Peyer's patch (tissue), 4 donors: ENCODE measurements at regions not wholly inside any gene's neighbourhood (a gene's known extent, or its start where the extent isn't known, plus 50 kb on each side); places are given as distances from the start of the nearest gene placed in this dataset.

Experiments
- DNase-seq, 3 donors: peaks; one replicate each; pipeline ENCODE4 v3.0.0-alpha.2; 2017 to 2019
- H3K27ac ChIP-seq, 4 donors: fragments of 200-600 bp; sonication (generic); one replicate each; pipeline ENCODE4 v1.5.1; 2016 to 2019
- H3K27me3 ChIP-seq, 2 donors: fragments of 200-600 bp; sonication (generic); one replicate each; pipeline ENCODE4 v1.5.1; 2019
- H3K36me3 ChIP-seq, 3 donors: fragments of 200-600 bp; sonication (generic); one replicate each; pipeline ENCODE4 v1.5.1; 2016 to 2019
- H3K4me1 ChIP-seq, 4 donors: fragments of 200-600 bp; sonication (generic); one replicate each; pipeline ENCODE4 v1.5.1; 2016 to 2019
- H3K4me3 ChIP-seq, 4 donors: fragments of 200-600 bp; sonication (generic); 1 replicate in 3 of 4; 2 replicates in 1 of 4; pipeline ENCODE4 v1.5.1; 2016 to 2019; ENCODE audit warnings: mild to moderate bottlenecking in 1 of 4
- H3K9me3 ChIP-seq, 4 donors: fragments of 200-600 bp; sonication (generic); one replicate each; pipeline ENCODE4 v1.5.1; 2016 to 2019; ENCODE audit warnings: mild to moderate bottlenecking in 1 of 4
- POLR2A ChIP-seq, 2 donors: fragments of 450-650 bp; IDR thresholded peaks; one replicate each; pipeline ENCODE4 v1.5.1; 2017; ENCODE audit warnings: antibody characterized with exemption in 2 of 2, mild to moderate bottlenecking in 2 of 2, moderate library complexity in 2 of 2
- TF ChIP-seq, protein P1 (sequence below), 6 experiments: fragments of 450-650 bp in 4 of 6; fragments of 200-600 bp in 2 of 6; sonication (generic) in 1 of 6; IDR thresholded peaks; one replicate each; pipeline ENCODE4 v1.5.1; 2017 to 2019; ENCODE audit warnings: antibody characterized with exemption in 6 of 6, mild to moderate bottlenecking in 3 of 6, moderate library complexity in 1 of 6

DNA sequence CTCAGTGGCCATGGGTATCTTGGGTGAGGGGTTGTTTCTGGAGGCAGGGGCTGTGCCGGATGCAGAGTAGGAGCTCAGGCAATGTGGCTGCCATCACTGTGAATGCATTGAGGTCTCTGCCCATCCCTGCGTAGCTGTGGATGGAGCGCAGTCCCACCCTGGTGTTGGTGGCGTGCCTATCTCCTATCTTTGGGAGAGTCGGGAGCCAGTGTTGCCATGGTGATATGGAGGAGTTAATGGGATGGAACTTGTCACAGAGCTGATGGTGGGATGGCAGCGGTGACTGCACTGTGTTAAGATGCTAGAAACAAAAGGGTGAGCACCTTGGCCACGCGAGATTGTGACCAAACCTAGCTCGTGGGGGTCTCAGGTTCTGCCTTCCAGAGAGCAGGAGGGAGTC lies 197.3 kb downstream of the MELK start:
- H3K27ac ChIP-seq, result no peak overlapping the region
- no peak overlapping the region for H3K4me3 ChIP-seq
- no peaks in the 10 kb centered on the region for H3K36me3 ChIP-seq
- no peak for DNase-seq
- no peaks in the 10 kb centered on the region for H3K27me3 ChIP-seq
- TF ChIP-seq POLR2A (IDR thresholded peaks at IDR 0.05), result no peak
- TF ChIP-seq, protein P1, sequence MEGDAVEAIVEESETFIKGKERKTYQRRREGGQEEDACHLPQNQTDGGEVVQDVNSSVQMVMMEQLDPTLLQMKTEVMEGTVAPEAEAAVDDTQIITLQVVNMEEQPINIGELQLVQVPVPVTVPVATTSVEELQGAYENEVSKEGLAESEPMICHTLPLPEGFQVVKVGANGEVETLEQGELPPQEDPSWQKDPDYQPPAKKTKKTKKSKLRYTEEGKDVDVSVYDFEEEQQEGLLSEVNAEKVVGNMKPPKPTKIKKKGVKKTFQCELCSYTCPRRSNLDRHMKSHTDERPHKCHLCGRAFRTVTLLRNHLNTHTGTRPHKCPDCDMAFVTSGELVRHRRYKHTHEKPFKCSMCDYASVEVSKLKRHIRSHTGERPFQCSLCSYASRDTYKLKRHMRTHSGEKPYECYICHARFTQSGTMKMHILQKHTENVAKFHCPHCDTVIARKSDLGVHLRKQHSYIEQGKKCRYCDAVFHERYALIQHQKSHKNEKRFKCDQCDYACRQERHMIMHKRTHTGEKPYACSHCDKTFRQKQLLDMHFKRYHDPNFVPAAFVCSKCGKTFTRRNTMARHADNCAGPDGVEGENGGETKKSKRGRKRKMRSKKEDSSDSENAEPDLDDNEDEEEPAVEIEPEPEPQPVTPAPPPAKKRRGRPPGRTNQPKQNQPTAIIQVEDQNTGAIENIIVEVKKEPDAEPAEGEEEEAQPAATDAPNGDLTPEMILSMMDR (IDR thresholded peaks at IDR 0.05), result no peak
- H3K9me3 ChIP-seq, result no peaks in the 10 kb centered on the region
- peaks cover 0 to 11% (median 0%) of the 10 kb centered on the region in 4 donors for H3K4me1 ChIP-seq

- Histone ChIP-seq H3K4me1 (no peaks in the 10 kb centered on the region), H3K27ac (no peak overlapping the region), H3K36me3 (no peaks in the 10 kb centered on the region), H3K9me3 (no peaks in the 10 kb centered on the region), H3K4me3 (no peak overlapping the region), H3K27me3 (no peaks in the 10 kb centered on the region)
- TF ChIP-seq, protein P1 (IDR thresholded peaks at IDR 0.05), result no peak
- TF ChIP-seq POLR2A (IDR thresholded peaks at IDR 0.05), result no peak
- DNase-seq, result no peak
Measured at GRCh38 chr9:36772449-36773403, 200.0 kb downstream of the MELK start.

DNA sequence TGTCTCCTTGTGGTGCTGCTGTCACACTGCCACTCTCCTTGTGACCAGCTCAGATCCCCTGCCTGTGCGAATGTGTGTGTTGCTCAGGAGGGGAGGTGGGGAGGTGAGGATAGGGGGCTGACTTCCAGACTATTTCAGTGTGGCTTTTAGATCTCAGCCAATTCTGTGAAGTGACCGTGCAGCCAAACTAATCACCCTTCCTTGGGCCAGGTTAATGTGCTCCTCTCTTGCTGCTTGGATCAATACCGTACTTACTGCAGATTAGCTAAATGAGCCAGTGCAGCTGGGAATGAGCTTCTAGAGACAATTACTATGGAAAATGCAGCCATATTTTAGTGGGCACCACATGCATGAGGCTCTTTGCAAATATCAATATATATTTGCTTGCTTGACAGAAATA lies 206.0 kb downstream of the MELK start:
- Histone ChIP-seq H3K4me1 (no peaks in the 10 kb centered on the region), H3K4me3 (no peak overlapping the region), H3K9me3 (no peaks in the 10 kb centered on the region), H3K27ac (no peak overlapping the region), H3K36me3 (no peaks in the 10 kb centered on the region), H3K27me3 (no peaks in the 10 kb centered on the region)
- TF ChIP-seq, protein P1 (IDR thresholded peaks at IDR 0.05), result no peak
- no peak for DNase-seq

GRCh38 chr9:36779582-36779981 lies 206.9 kb downstream of the MELK start:
- H3K27ac ChIP-seq, result no peak overlapping the region
- H3K9me3 ChIP-seq, result no peaks in the 10 kb centered on the region
- DNase-seq, result no peak
- no peaks in the 10 kb centered on the region for H3K4me1 ChIP-seq
- no peaks in the 10 kb centered on the region for H3K36me3 ChIP-seq
- H3K27me3 ChIP-seq, result no peaks in the 10 kb centered on the region
- TF ChIP-seq, protein P1 (IDR thresholded peaks at IDR 0.05), result no peak
- no peak for TF ChIP-seq POLR2A (IDR thresholded peaks at IDR 0.05)
- no peak overlapping the region for H3K4me3 ChIP-seq

DNA sequence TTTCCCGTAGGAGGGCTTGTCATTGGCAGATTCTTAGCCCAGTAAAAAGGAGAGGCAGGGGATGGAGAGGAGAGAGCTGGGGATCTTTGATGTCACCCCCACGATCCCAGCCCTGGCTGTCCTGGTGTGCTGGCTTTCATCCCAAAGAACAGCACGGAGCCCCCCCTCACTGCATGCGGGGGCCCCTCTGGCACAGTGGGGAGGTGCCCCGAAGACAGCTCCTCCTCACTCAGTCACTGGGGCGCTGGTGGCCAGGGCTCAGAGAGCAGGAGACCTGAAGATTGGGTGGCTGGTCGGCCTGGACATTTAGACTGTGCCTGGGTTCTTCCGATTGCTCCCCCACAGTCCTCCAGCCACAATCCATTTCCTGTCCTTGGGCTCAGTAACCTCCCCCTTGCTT lies 207.5 kb downstream of the MELK start:
- Histone ChIP-seq H3K4me1 (no peaks in the 10 kb centered on the region), H3K27me3 (no peaks in the 10 kb centered on the region), H3K27ac (no peak overlapping the region), H3K4me3 (peak overlapping the region in 1 of 4 donors; percentile 1), H3K36me3 (no peaks in the 10 kb centered on the region), H3K9me3 (no peaks in the 10 kb centered on the region)
- DNase-seq, result no peak
- no peak for TF ChIP-seq POLR2A (IDR thresholded peaks at IDR 0.05)
- TF ChIP-seq, protein P1 (IDR thresholded peaks at IDR 0.05), result no peak
